ENCODE measurements at regions not wholly inside any gene's neighbourhood (a gene's known extent, or its start where the extent isn't known, plus 50 kb on each side); places are given as distances from the start of the nearest gene placed in this dataset.

GRCh38 chr6:74742793-74743508 lies 462.9 kb downstream of the COL12A1 start:
- peaks cover 6% of the 10 kb centered on the region for H3K4me1 ChIP-seq
- H3K27ac ChIP-seq = no peak overlapping the region
- no peaks in the 10 kb centered on the region for H3K27me3 ChIP-seq
- no peak for DNase-seq (ENCODE audit: extremely low spot score in 2 of 2)
- H3K9me3 ChIP-seq = no peaks in the 10 kb centered on the region
- no peaks in the 10 kb centered on the region for H3K36me3 ChIP-seq
- no peak for TF ChIP-seq POLR2A (IDR thresholded peaks at IDR 0.05)
- no peak for TF ChIP-seq POLR2AphosphoS5 (IDR thresholded peaks at IDR 0.05; ENCODE audit: insufficient read depth in 1 of 2, low read depth in 1 of 2)
- no peak overlapping the region for H3K4me3 ChIP-seq
- intact Hi-C loops (cut with DNase I) = no loop called here

- no peak overlapping the region for H3K27ac ChIP-seq
- H3K9me3 ChIP-seq = no peaks in the 10 kb centered on the region
- peaks cover 6% of the 10 kb centered on the region for H3K4me1 ChIP-seq
- no peak overlapping the region for H3K4me3 ChIP-seq
- no peaks in the 10 kb centered on the region for H3K27me3 ChIP-seq
- intact Hi-C loops (cut with DNase I) = no loop called here
- DNase-seq (ENCODE audit: extremely low spot score in 2 of 2) = no peak
- TF ChIP-seq POLR2A (IDR thresholded peaks at IDR 0.05) (no peak), POLR2AphosphoS5 (IDR thresholded peaks at IDR 0.05; ENCODE audit: insufficient read depth in 1 of 2, low read depth in 1 of 2) (no peak), CTCF (IDR thresholded peaks at IDR 0.05) (no peak)
- H3K36me3 ChIP-seq = no peaks in the 10 kb centered on the region
These were observed 464.2 kb downstream of the COL12A1 start for GRCh38 chr6:74741646-74742045.

GRCh38 chr6:74735304-74735703 lies 470.5 kb downstream of the COL12A1 start:
- Histone ChIP-seq H3K9me3 (no peaks in the 10 kb centered on the region), H3K27ac (no peak overlapping the region), H3K27me3 (no peaks in the 10 kb centered on the region), H3K4me1 (no peaks in the 10 kb centered on the region), H3K36me3 (no peaks in the 10 kb centered on the region), H3K4me3 (no peak overlapping the region)
- intact Hi-C loops (cut with DNase I) = loop anchor here (5.0 kb wide), 1 partner anchor 328 kb away; no protein-coding TSS in a partner anchor
- no peak for DNase-seq (ENCODE audit: extremely low spot score in 2 of 2)
- TF ChIP-seq POLR2AphosphoS5 (IDR thresholded peaks at IDR 0.05; ENCODE audit: insufficient read depth in 1 of 2, low read depth in 1 of 2) (no peak), POLR2A (IDR thresholded peaks at IDR 0.05) (no peak), CTCF (IDR thresholded peaks at IDR 0.05) (no peak)

GRCh38 chr6:74734901-74735300 lies 471.0 kb downstream of the COL12A1 start:
- H3K27ac ChIP-seq = no peak overlapping the region
- H3K9me3 ChIP-seq = no peaks in the 10 kb centered on the region
- intact Hi-C loops (cut with DNase I) = loop anchor here (5.0 kb wide), 1 partner anchor 328 kb away; no protein-coding TSS in a partner anchor
- no peak for TF ChIP-seq CTCF (IDR thresholded peaks at IDR 0.05)
- TF ChIP-seq POLR2A (IDR thresholded peaks at IDR 0.05) = no peak
- no peak for TF ChIP-seq POLR2AphosphoS5 (IDR thresholded peaks at IDR 0.05; ENCODE audit: insufficient read depth in 1 of 2, low read depth in 1 of 2)
- no peaks in the 10 kb centered on the region for H3K27me3 ChIP-seq
- H3K36me3 ChIP-seq = no peaks in the 10 kb centered on the region
- DNase-seq (ENCODE audit: extremely low spot score in 2 of 2) = no peak
- no peak overlapping the region for H3K4me3 ChIP-seq
- H3K4me1 ChIP-seq = no peaks in the 10 kb centered on the region

GRCh38 chr6:74733830-74734620 lies 471.8 kb downstream of the COL12A1 start:
- Histone ChIP-seq H3K9me3 (no peaks in the 10 kb centered on the region), H3K27me3 (no peaks in the 10 kb centered on the region), H3K4me1 (no peaks in the 10 kb centered on the region), H3K4me3 (no peak overlapping the region), H3K36me3 (no peaks in the 10 kb centered on the region), H3K27ac (no peak overlapping the region)
- intact Hi-C loops (cut with DNase I) = no loop called here
- DNase-seq (ENCODE audit: extremely low spot score in 2 of 2) = no peak
- no peak for TF ChIP-seq POLR2A (IDR thresholded peaks at IDR 0.05)
- no peak for TF ChIP-seq CTCF (IDR thresholded peaks at IDR 0.05)
- TF ChIP-seq POLR2AphosphoS5 (IDR thresholded peaks at IDR 0.05; ENCODE audit: insufficient read depth in 1 of 2, low read depth in 1 of 2) = no peak

Data from vagina (tissue), 2 donors.